ENCODE measurements at regions not wholly inside any gene's neighbourhood (a gene's known extent, or its start where the extent isn't known, plus 50 kb on each side); places are given as distances from the start of the nearest gene placed in this dataset.

DNA sequence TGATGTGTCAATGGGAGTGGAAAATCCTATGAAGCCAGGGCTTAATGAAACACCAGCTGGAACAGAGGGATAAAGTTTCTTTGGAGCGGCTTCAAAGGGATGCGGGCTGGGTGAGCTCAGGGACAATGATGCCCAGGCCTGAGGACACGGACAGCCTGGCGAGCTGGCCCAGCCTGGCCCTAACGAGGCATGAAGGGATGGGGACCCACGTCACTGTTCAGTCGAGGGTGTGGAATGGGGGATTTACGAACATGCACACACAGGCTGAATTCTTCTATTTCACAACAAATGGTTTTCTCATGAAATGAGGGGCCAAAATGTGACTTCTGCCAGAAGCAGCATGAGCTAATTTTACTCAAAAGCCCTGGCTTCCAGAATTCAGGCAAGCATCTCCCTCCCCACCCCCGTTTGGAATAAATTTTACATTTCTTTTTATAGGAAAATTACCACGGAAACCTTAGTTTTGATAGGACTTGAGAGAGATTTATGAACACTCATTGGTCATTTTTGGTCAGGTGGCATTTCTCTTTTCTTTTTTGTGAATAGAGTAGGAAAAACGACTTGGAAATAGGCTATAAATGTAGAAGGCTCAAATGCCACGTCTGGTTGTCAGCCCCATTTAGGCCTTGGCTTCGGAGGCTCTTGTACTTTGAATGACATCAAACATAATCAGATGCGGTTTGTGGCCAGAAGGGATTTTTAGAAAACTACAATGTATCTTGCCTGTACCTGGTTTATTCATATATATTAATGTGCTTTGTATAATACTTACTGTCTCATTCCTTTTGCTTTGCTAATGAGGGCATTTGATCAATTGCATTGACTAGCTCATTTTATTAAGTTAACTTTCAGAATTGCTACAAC, 893.8 kb upstream of the CELF4 start:
- TF ChIP-seq, protein P1, sequence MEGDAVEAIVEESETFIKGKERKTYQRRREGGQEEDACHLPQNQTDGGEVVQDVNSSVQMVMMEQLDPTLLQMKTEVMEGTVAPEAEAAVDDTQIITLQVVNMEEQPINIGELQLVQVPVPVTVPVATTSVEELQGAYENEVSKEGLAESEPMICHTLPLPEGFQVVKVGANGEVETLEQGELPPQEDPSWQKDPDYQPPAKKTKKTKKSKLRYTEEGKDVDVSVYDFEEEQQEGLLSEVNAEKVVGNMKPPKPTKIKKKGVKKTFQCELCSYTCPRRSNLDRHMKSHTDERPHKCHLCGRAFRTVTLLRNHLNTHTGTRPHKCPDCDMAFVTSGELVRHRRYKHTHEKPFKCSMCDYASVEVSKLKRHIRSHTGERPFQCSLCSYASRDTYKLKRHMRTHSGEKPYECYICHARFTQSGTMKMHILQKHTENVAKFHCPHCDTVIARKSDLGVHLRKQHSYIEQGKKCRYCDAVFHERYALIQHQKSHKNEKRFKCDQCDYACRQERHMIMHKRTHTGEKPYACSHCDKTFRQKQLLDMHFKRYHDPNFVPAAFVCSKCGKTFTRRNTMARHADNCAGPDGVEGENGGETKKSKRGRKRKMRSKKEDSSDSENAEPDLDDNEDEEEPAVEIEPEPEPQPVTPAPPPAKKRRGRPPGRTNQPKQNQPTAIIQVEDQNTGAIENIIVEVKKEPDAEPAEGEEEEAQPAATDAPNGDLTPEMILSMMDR (IDR thresholded peaks at IDR 0.05 in 8 of 11, conservative IDR thresholded peaks at IDR 0.05 in 3 of 11): no peak
- TF ChIP-seq POLR2A (IDR thresholded peaks at IDR 0.05) (no peak), POLR2AphosphoS5 (IDR thresholded peaks at IDR 0.05) (no peak)
